ENCODE measurements at regions not wholly inside any gene's neighbourhood (a gene's known extent, or its start where the extent isn't known, plus 50 kb on each side); places are given as distances from the start of the nearest gene placed in this dataset.

GRCh38 chr10:10279906-10280305 is 737.8 kb upstream of the CELF2 start:
- Histone ChIP-seq H3F3A (ENCODE audit: insufficient read depth) (no peaks in the 10 kb centered on the region), H2AFZ (ENCODE audit: low read depth, low read length, severe bottlenecking) (no peak overlapping the region), H4K20me1 (ENCODE audit: low read depth, low read length) (no peaks in the 10 kb centered on the region), H3K4me3 (ENCODE audit: insufficient read depth, low read length, poor library complexity, severe bottlenecking) (no peak overlapping the region), H3K27ac (ENCODE audit: low read depth, low read length) (no peak overlapping the region), H3K9me2 (replicated peaks; ENCODE audit: insufficient read depth, low read length) (no peaks in the 10 kb centered on the region), H3K4me2 (ENCODE audit: low read depth, low read length, poor library complexity, severe bottlenecking) (no peak overlapping the region), H3K9ac (ENCODE audit: low read length) (no peak overlapping the region), H3K27me3 (ENCODE audit: low read length) (no peaks in the 10 kb centered on the region), H3K36me3 (ENCODE audit: low read length) (no peaks in the 10 kb centered on the region), H3K9me3 (ENCODE audit: insufficient read depth, low read length) (no peaks in the 10 kb centered on the region), H3K79me2 (ENCODE audit: insufficient read depth, low read length) (no peaks in the 10 kb centered on the region)
- no peak for TF ChIP-seq EZH2phosphoT487 (conservative IDR thresholded peaks at IDR 0.05; ENCODE audit: low read length)
- TF ChIP-seq, protein P1, sequence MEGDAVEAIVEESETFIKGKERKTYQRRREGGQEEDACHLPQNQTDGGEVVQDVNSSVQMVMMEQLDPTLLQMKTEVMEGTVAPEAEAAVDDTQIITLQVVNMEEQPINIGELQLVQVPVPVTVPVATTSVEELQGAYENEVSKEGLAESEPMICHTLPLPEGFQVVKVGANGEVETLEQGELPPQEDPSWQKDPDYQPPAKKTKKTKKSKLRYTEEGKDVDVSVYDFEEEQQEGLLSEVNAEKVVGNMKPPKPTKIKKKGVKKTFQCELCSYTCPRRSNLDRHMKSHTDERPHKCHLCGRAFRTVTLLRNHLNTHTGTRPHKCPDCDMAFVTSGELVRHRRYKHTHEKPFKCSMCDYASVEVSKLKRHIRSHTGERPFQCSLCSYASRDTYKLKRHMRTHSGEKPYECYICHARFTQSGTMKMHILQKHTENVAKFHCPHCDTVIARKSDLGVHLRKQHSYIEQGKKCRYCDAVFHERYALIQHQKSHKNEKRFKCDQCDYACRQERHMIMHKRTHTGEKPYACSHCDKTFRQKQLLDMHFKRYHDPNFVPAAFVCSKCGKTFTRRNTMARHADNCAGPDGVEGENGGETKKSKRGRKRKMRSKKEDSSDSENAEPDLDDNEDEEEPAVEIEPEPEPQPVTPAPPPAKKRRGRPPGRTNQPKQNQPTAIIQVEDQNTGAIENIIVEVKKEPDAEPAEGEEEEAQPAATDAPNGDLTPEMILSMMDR (IDR thresholded peaks at IDR 0.05; ENCODE audit: insufficient read depth, low read length, poor library complexity, severe bottlenecking) = no peak

DNA sequence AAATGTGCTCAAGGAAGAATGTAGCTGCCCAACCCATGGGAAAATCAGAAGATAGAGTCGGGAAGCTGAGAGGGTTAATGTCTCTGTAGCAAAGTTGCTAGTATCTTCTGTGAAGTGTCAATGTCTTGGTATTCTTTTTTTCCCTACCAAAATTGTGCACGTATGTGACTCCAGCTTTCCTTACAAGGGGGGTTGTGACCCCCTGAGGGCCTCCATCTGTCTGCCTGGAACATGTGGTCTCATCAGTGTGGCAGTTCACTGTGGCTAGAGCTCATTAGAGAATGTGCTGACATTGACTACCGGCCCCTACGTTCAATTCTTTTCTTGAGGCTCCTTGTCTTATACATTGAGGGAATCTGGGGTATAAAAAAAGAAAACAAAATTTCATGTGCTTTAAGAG is 725.2 kb upstream of the CELF2 start:
- H3F3A ChIP-seq (ENCODE audit: insufficient read depth) = no peaks in the 10 kb centered on the region
- H3K27ac ChIP-seq (ENCODE audit: low read depth, low read length) = no peak overlapping the region
- no peaks in the 10 kb centered on the region for H3K79me2 ChIP-seq (ENCODE audit: insufficient read depth, low read length)
- no peaks in the 10 kb centered on the region for H3K9me2 ChIP-seq (replicated peaks; ENCODE audit: insufficient read depth, low read length)
- H3K36me3 ChIP-seq (ENCODE audit: low read length) = no peaks in the 10 kb centered on the region
- H3K9me3 ChIP-seq (ENCODE audit: insufficient read depth, low read length) = no peaks in the 10 kb centered on the region
- H2AFZ ChIP-seq (ENCODE audit: low read depth, low read length, severe bottlenecking) = no peak overlapping the region
- TF ChIP-seq EZH2phosphoT487 (conservative IDR thresholded peaks at IDR 0.05; ENCODE audit: low read length) = no peak
- TF ChIP-seq, protein P1 (IDR thresholded peaks at IDR 0.05; ENCODE audit: insufficient read depth, low read length, poor library complexity, severe bottlenecking) = no peak
- no peak overlapping the region for H3K4me2 ChIP-seq (ENCODE audit: low read depth, low read length, poor library complexity, severe bottlenecking)
- H3K4me3 ChIP-seq (ENCODE audit: insufficient read depth, low read length, poor library complexity, severe bottlenecking) = no peak overlapping the region
- H4K20me1 ChIP-seq (ENCODE audit: low read depth, low read length) = no peaks in the 10 kb centered on the region
- no peak overlapping the region for H3K9ac ChIP-seq (ENCODE audit: low read length)
- H3K27me3 ChIP-seq (ENCODE audit: low read length) = no peaks in the 10 kb centered on the region

GRCh38 chr10:10293041-10293440 is 724.6 kb upstream of the CELF2 start:
- TF ChIP-seq, protein P1 (IDR thresholded peaks at IDR 0.05; ENCODE audit: insufficient read depth, low read length, poor library complexity, severe bottlenecking) = no peak
- no peak for TF ChIP-seq EZH2phosphoT487 (conservative IDR thresholded peaks at IDR 0.05; ENCODE audit: low read length)
- no peak overlapping the region for H3K4me2 ChIP-seq (ENCODE audit: low read depth, low read length, poor library complexity, severe bottlenecking)
- H3K36me3 ChIP-seq (ENCODE audit: low read length) = no peaks in the 10 kb centered on the region
- H3K27me3 ChIP-seq (ENCODE audit: low read length) = no peaks in the 10 kb centered on the region
- H4K20me1 ChIP-seq (ENCODE audit: low read depth, low read length) = no peaks in the 10 kb centered on the region
- no peaks in the 10 kb centered on the region for H3K79me2 ChIP-seq (ENCODE audit: insufficient read depth, low read length)
- no peak overlapping the region for H2AFZ ChIP-seq (ENCODE audit: low read depth, low read length, severe bottlenecking)
- H3K9me2 ChIP-seq (replicated peaks; ENCODE audit: insufficient read depth, low read length) = no peaks in the 10 kb centered on the region
- no peak overlapping the region for H3K9ac ChIP-seq (ENCODE audit: low read length)
- H3K9me3 ChIP-seq (ENCODE audit: insufficient read depth, low read length) = no peaks in the 10 kb centered on the region
- H3F3A ChIP-seq (ENCODE audit: insufficient read depth) = no peaks in the 10 kb centered on the region
- H3K4me3 ChIP-seq (ENCODE audit: insufficient read depth, low read length, poor library complexity, severe bottlenecking) = no peak overlapping the region
- H3K27ac ChIP-seq (ENCODE audit: low read depth, low read length) = no peak overlapping the region
